HG03064 (cell line): ENCODE measurements at regions not wholly inside any gene's neighbourhood (a gene's known extent, or its start where the extent isn't known, plus 50 kb on each side); places are given as distances from the start of the nearest gene placed in this dataset.
"Not testable (repeated sequence)": the region's sequence is repeated elsewhere in the genome, so short reads cannot be mapped to it uniquely, and the experiment has no call there.

Source experiments
- ATAC-seq: cut with Tn5 transposase; IDR thresholded peaks from one replicate; pipeline ENCODE4 v1.9.1; 2021; ENCODE audit warnings: low read depth; ENCODE audit not compliant: unreplicated experiment

DNA sequence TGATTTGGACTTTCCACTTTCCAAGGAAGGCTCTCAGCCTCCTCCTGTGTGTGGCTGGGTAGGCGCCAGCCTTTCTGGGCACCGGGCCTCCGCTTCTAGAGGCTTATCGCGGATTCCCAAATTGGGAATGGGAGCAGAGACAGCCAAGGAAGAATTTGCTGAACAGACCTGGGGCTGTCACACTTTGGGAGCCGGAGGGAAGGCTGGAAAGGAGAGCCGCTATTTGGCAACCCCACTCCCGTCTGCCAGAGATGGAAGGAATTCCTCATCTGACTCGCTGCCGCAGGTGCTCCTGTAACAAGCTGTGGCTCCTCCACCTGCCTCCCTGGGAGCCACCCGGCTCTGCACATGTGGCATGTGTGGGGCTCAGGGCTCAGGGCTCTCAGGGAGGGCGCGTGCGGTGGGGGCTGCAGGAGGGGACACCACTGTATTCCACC, 50.8 kb upstream of the ECHDC3 start:
- no peak for ATAC-seq

DNA sequence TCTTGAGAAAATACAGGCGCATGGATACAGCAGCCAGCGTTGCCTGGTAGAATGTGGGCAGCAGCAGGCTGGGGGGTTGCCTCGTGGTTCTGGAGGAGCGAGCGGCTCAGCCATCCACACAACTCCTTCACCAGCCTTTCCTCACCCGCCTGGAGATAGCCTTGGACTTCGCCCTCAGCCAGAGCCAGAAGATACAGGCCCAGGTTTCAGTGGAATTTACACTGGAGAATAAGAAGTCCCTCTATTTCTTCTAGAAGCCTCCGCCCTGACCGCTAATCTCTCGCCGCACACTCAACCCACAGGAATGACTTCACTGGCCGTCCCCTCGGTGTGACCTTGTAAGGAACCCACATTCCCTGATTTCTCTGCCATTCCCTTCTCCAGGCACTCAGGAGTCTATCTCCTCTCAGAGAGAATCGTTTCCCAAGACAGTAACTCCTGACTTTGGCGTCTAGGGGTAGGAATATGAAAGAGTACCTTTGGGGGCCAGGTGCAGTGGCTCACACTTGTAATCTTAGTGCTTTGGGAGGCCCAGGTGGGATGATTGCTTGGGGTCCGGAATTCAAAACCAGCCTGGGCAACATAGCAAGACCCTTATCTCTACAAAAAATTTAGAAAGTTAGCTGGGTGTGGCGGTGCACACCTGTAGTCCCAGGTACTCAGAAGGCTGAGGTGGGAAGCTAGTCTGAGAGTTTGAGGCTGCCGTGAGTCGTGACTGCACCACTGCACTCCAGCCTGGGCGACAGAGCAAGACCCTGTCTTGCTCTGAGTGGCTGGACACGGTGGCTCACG, 52.0 kb upstream of the ECHDC3 start:
- ATAC-seq, result no peak

DNA sequence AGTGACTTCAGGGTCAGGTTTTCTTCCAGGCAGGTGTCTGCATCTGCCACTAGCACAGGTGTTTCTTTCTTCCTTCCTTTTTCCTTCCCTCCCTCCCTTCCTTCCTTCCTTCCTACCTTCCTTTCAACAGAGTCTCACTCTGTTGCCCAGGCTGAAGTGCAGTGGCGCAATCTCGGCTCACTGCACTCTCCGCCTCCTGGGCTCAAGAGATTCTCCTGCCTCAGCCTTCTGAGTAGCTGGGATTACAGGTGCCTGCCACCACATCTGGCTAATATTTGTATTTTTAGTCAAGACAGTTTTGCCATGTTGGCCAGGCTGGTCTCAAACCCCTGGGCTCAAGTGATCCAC, 53.8 kb upstream of the ECHDC3 start:
- ATAC-seq, result not testable (repeated sequence)

DNA sequence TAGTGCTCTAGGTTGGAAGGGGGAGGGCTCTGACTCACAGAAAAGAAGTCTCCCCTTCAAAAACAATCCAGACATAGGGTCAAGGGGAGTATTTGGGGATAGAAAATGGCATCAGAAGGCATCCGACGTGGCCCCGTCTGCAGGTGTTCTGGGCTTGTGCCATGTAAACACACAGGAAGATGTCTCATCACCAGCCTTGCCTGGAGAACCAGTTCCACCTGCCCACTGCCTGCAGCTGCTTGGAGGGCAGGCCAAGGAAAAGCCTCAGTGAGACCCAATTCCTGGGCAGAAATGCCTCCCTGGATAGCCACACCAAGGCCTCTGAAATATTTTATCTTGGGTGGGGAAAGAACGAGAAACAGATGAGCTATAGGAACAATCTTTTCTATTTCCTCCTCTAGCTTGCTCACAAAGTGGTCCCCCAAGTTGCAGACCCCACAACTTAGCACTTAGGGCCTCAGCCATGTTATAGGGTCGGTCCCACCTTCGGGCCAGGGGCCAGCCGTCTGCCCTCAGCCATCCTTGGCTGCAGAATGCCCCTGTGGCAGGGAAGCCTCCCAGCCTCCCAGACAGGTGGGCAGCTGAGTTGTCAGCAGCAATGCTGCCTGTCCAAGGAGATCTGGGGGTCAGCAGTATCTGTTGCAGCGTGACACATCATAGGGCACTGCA, 54.3 kb upstream of the ECHDC3 start:
- no peak for ATAC-seq

DNA sequence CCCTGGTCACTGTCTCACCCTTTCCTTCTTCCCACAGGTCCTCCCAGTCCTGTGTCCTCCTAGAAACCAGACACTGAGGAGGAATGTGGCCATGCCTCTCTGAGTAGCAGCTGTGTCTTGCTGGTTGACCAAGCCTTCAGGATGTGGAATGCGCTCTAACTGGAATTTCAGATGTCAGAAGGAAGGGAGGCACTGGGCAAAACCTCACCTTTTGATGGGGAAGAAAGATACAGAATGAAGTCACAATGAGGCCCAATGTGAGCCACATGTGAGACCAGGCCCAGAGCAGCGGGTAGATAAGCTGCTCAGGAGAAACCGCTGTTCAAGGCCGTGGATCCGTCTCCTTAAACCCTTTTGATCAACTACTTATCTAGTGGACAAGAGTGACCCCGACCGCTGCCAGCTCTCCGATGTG, 54.8 kb upstream of the ECHDC3 start:
- no peak for ATAC-seq

DNA sequence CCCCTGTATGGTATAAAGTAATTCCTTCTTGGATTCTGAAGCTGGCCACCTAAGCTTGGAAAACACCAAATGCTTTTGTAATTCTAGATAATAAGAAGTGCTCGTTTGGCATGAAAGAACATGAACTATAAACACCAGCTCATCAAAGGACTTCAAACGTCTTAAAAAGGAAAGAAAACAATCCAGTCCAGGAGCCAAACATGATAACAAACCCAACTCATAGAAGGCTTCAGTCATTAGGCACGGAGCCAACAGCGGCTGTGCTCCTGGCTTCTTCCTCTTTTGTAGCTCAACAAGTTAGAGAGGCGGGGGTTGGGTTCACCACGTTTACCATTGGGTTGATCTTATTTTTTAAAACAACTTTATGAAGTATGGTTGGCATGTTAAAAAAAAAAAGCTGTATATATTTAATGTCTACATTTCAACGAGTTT, 56.4 kb upstream of the ECHDC3 start:
- no peak for ATAC-seq

DNA sequence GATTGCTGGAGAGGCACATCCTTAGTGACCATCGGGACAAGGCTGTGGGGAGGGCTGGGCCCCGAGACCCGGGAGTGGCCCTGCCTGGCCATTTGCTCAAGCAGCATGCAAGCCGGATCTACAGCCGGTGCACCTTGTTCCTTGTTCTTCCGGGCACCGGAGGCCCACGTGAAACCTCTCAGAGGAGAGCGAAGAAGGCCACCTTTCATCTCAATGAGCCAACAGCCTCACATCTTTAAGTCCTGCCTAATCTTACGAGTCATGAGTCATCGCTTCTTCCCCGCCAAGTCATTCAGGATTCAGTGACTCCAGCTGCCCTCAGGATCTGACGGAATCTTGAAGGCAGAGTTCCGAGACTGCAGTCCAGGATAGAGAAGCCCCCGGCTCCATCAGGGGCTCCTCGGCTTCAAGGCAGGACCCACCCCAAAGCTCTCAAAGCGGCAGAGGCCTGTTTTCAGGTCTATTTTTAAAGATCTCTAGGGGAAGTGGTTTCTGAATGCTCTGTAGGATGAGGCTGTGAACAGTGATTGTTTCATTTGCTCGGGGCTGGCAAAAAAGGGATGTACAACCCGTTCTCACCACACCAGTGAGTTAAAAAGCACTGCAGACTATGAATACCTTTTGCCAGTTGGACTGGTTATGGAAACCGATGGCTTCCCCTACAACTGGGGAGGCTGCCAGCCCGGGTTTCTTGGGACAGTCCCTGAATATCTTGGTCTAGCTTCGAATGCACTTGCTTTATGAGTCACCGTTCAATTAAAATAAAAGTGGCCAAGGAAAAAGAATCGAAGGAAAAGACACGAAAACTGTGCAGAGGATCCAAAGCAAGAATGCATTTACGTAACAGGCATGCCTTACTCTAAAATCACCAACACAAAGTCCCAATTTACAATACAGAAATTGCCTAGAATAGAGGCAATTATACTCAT, 57.2 kb upstream of the ECHDC3 start:
- peak; percentile 63 for ATAC-seq

DNA sequence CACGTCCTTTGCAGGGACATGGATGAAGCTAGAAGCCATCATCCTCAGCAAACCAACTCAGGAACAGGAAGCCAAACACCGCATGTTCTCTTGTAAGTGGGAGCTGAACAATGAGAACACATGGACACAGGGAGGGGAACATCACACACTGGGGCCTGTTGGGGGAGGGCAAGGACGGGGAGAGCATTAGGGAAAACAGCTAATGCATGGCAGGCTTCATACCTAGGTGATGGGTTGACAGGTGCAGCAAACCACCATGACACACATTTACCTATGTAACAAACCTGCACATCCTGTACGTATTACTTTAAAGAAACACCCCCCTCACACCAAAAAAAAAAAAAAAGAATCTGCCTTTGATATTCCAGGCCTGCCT, 57.9 kb upstream of the ECHDC3 start:
- not testable (repeated sequence) for ATAC-seq

DNA sequence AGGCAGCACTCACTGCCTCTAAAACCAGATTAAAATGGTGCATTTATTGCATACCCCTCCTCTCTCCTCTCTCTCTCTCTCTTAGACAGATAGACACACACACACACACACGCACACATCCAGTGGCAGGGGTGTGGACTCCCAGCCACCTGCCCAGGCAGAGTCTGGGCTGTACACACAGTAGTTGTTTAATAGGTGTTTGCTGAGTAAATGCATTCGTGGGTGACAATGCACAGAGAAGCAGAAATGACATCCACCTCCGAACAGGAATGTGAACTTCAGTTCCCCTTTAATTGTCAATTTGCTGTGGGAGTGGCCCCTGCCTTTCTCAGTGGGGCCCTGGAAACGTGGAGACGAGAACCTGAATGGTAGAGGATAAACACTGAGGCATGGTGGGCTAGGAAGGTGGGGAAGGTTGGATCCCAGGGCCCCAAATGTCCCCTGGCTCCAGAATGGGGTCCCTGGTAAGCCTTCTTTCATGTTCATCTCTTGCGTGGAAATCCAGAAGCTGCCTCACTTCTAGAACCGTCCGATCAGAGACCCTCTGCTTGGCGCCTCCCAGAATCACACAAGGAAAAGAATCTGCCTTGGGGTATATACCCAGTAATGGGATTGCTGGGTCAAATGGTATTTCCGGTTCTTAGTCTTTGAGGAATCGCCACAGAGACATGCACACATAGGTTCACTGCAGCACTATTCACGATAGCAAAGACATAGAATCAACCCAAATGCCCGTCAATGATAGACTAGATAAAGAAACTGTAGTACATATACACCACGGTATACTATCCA, 58.5 kb upstream of the ECHDC3 start:
- ATAC-seq, result no peak

DNA sequence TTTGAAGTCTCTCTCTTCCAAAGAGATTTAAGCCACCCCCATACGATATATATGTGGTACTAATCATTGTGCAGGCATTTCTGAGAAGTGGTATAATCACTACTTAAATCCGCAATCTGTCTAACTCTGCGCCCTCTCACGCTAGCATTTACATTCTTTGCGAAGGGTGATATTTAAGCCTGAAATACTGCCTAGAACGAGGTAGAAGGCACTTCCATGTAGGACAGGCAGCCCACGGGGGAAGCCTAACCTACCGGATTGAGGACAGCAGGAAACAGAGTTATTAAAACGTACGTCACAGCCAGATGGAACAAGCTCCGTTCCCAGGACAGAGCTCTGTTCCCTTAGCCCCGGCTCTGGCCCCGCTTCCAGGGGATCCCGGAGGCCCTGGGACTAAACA, 59.3 kb upstream of the ECHDC3 start:
- ATAC-seq, result no peak

DNA sequence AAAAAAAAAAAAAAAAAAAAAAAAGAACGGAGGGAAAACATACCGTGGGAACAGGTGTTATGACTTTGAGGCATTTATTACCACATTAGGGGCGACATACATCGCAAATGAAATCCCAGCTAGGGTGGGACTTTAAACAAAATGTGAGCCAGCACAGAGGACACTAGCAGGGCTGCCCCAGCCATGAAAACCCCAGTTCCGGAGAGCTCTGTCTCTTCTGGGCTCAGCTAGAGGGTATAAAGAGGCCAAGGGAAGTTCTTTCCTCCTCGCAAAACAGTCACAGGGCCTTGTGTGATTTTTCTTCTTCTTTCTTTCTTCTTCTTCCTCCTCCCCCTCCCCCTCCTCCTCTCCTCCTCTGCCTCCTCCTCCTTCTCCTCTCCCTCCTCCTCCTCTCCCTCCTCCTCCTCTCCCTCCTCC, 59.9 kb upstream of the ECHDC3 start:
- no peak for ATAC-seq

DNA sequence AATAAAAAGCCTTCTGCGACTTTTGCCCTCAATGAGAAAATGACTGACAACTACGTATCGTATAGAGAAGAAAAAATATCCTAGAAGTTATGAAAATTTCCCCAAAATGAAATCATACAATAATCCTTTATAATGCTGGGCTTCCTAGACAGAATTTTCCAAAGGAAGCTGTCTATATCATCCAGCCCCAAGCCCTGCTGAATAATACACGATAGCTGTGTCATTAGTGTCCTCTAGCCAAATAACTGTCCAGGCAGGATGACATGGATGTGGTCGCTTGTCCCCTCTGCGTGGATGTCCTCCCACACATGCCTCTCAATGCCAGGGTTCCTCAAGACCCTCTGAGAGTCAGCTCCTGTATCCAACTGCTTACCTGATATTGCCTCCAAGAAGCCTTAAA, 61.7 kb upstream of the ECHDC3 start:
- no peak for ATAC-seq

DNA sequence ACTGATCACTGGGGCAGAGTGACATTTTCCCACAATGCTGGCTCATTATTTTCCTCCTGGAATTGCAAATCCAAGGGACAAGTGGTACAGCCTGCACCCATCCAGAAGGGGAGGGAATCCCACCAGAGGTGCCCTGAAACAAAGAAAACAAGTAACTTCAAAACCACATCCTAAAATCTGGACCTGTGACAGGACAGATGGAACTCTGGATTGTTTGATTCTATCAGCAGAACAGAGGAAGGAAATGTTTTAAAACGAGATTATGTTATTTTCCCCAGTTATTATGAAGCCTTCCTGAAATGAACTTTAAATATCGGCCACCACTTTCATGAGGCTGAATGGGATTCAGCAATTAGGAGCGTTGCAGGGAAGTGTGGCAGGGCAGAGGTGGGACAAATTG, 62.2 kb upstream of the ECHDC3 start:
- no peak for ATAC-seq

DNA sequence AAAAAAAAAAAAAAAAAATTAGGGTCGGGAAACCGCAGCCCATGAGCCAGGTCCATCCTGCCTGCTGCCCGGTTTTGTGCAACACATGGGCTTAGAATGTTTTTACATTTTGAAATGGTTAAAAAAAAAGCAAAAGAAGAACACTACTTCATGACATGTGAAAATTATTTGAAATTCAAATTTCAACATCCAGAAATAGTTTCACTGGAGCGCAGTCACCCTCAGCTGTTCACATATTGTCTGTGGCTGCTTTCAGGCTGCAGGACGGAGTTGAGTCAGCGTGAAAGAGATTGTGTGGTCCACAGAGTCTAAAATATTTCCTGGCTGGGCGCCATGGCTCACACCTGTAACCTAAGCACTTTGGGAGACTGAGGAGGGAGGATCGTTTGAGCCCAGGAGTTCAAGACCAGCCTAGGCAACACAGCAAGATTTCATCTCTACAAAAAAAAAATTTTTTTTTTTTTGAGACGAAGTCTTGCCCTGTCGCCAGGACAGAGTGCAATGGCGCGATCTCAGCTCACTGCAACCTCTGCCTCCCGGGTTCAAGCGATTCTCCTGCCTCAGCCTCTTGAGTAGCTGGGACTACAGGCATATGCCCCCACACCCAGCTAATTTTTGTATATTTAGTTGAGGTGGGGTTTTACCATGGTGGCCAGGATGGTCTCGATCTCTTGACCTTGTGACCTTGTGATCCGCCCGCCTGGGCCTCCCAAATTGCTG, 63.9 kb upstream of the ECHDC3 start:
- peak; percentile 74 for ATAC-seq

DNA sequence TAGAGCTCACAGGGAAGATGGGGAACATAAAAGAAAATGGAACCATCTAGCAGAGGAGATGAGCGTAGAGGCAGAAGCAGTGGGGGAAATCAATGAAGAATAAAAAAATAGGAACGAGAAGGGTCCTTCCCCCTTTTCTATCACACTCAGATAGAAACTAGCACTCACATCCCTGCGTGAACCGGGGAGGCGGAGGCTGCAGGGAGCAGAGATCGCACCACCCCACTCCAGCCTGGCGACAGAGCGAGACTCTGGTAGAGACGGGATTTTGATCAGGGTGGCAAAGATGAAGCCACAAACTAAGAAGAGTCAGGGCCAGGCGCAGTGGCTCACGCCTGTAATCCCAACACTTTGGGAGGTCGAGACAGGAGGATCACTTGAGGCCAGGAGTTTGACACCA, 64.7 kb upstream of the ECHDC3 start:
- ATAC-seq, result no peak

DNA sequence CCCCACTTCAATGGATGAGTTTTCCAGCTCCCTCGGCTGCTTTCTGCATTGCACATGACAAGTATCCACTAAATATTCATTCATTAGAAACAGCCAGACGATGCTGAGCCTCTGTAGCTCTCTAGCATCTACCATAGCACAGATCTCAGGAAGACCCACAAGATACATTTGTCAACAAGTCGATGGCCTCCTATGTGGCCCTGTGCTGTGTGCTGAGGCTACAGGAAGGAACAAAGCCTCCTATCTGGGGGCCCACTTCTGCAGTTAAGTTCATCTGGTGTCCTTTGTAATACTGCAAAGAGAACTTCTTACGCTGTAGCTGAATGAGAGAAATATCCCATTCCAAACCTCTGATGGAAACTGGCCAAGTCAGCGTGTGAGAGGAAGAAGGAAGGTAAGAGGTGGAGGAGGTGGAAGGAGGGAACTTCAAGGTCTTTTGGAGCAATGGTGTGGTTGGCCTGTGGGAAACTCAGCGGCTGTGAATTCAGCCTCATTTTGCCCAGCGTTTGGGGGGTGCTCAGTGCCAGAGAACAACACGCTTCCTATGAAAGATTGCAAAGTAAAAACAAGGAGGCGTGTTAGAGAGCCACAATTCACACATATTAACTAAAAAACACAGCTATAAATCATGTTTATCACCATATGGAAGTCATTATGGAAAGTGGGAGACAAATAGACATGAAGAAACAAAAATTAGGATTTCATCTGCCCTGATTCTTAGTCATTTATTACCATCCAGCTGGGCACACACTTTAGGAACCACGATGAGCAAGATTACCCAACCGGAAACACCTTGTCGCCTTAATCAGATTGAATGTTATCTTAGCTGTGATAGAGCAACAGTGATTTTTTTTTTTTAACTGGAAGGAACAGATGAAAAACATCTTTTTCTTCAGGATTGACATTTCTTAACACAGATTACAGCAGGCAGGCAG, 62.2 kb upstream of the USP6NL start:
- ATAC-seq, result no peak

DNA sequence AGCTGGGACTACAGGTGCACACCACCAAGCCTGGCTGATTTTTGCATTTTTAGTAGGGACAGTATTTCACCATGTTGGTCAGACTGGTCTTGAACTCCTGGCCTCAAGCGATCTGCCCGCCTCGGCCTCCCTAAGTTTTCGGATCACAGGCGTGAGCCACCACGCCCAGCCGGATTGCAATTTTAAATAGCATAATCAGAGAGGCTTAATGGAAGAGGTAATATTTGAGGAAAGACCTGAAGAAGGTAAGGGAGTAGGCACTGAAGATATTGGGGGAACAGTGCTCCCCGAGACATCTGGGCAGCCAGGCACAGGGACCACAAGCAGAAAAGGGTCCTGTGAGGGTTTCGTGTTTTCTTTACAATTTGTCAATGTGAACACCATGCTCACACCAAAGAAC, 61.4 kb upstream of the USP6NL start:
- no peak for ATAC-seq

DNA sequence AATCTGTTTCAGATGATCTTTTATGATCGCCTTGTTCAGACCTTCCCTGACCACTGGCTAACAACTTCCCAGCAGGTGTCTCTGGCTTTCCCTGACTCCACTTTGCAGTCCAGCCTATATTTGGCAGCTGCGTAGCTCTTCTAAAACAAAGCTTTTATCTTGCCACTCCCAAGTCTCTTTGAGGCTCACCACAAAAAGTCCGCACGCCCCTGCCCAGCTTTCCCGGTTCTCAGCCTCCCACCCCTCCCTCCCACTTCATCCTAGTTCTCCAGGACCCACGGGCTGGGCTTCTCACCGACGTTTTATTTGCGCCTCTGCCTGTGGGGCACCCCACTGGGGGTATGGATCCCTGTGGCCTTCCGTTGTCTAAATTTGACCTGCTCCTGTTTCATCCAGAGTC, 58.9 kb upstream of the USP6NL start:
- ATAC-seq, result no peak
